Immature natural killer cell (primary cell): ENCODE measurements at regions not wholly inside any gene's neighbourhood (a gene's known extent, or its start where the extent isn't known, plus 50 kb on each side); places are given as distances from the start of the nearest gene placed in this dataset.
"Not testable (repeated sequence)": the region's sequence is repeated elsewhere in the genome, so short reads cannot be mapped to it uniquely, and the experiment has no call there.

Experiments
- DNase-seq, 3 donors: peaks; one replicate each; pipeline ENCODE4 v3.0.0; 2022; ENCODE audit warnings: mixed read lengths in 1 of 3
- H3K27ac Mint-ChIP-seq, 6 donors: one replicate each; pipeline ENCODE4 v1.8.0; 2020; ENCODE audit warnings: mixed read lengths in 6 of 6, mild to moderate bottlenecking in 5 of 6, inconsistent platforms in 4 of 6, moderate library complexity in 3 of 6
- H3K27me3 Mint-ChIP-seq, 3 donors: one replicate each; pipeline ENCODE4 v1.8.0; 2020 to 2021; ENCODE audit warnings: low read depth in 3 of 3, mild to moderate bottlenecking in 3 of 3, mixed read lengths in 3 of 3, moderate library complexity in 3 of 3, inconsistent platforms in 1 of 3
- H3K36me3 Mint-ChIP-seq, 3 donors: one replicate each; pipeline ENCODE4 v1.8.0; 2020; ENCODE audit warnings: mixed read lengths in 3 of 3, inconsistent platforms in 2 of 3, mild to moderate bottlenecking in 2 of 3
- H3K4me1 Mint-ChIP-seq, 2 donors: one replicate each; pipeline ENCODE4 v1.8.0; 2020; ENCODE audit warnings: inconsistent platforms in 2 of 2, mild to moderate bottlenecking in 2 of 2, mixed read lengths in 2 of 2, moderate library complexity in 1 of 2
- H3K4me3 Mint-ChIP-seq, 5 donors: one replicate each; pipeline ENCODE4 v1.8.0; 2020; ENCODE audit warnings: mild to moderate bottlenecking in 5 of 5, mixed read lengths in 5 of 5, inconsistent platforms in 3 of 5, moderate library complexity in 3 of 5
- H3K9me3 Mint-ChIP-seq, 6 donors: one replicate each; pipeline ENCODE4 v1.8.0; 2020; ENCODE audit warnings: mild to moderate bottlenecking in 6 of 6, mixed read lengths in 6 of 6, inconsistent platforms in 4 of 6, moderate library complexity in 3 of 6

DNA sequence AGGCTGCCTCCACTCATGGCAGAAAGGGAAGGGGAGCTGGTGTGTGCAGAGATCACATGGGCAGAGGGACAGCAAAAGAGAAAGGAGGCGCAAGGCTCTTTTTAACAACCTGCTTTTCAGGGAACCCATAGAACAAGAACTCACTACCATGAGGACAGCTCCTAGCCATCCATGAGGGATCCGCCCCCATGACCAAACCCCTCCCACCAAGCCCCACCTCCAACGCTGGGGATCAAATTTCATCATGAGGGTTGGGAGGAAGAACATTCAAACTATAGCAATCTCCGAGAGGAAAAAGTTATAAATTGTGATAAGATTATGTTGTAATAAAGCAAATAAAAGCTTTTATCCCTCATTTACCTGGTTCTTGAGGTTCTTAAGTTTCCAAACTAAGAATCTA, 84.7 kb upstream of the LMCD1 start:
- Mint-ChIP-seq H3K4me3 (peak overlapping the region in 2 of 5 donors; percentile 54 to 64), H3K36me3 (peaks cover 0 to 3% (median 0%) of the 10 kb centered on the region in 3 donors), H3K27me3 (peaks cover 1 to 4% (median 2%) of the 10 kb centered on the region in 3 donors), H3K4me1 (peaks cover 9 to 12% of the 10 kb centered on the region in 2 donors), H3K9me3 (no peaks in the 10 kb centered on the region), H3K27ac (peak overlapping the region in 4 of 6 donors; percentile 42 to 48 (median 46))
- DNase-seq, result no peak

GRCh38 chr3:8420612-8421011, 81.0 kb upstream of the LMCD1 start:
- H3K36me3 Mint-ChIP-seq, result no peaks in the 10 kb centered on the region
- H3K4me3 Mint-ChIP-seq, result no peak overlapping the region
- H3K4me1 Mint-ChIP-seq, result peaks cover 9 to 12% of the 10 kb centered on the region in 2 donors
- H3K27ac Mint-ChIP-seq, result no peak overlapping the region
- H3K9me3 Mint-ChIP-seq, result no peaks in the 10 kb centered on the region
- peaks cover 0 to 7% (median 3%) of the 10 kb centered on the region in 3 donors for H3K27me3 Mint-ChIP-seq
- no peak for DNase-seq

- peak in 1 of 3 donors; percentile 6 for DNase-seq
- no peak overlapping the region for H3K4me3 Mint-ChIP-seq
- H3K27me3 Mint-ChIP-seq, result peaks cover 0 to 7% (median 3%) of the 10 kb centered on the region in 3 donors
- H3K36me3 Mint-ChIP-seq, result no peaks in the 10 kb centered on the region
- H3K4me1 Mint-ChIP-seq, result peaks cover 9 to 12% of the 10 kb centered on the region in 2 donors
- peak overlapping the region in 1 of 6 donors; percentile 32 for H3K27ac Mint-ChIP-seq
- no peaks in the 10 kb centered on the region for H3K9me3 Mint-ChIP-seq
Observed at GRCh38 chr3:8421267-8421666, 80.4 kb upstream of the LMCD1 start.

GRCh38 chr3:8421711-8422110, 79.9 kb upstream of the LMCD1 start:
- Mint-ChIP-seq H3K27me3 (peaks cover 0 to 7% (median 3%) of the 10 kb centered on the region in 3 donors), H3K4me1 (peaks cover 7 to 9% of the 10 kb centered on the region in 2 donors), H3K36me3 (no peaks in the 10 kb centered on the region), H3K27ac (no peak overlapping the region), H3K9me3 (no peaks in the 10 kb centered on the region), H3K4me3 (no peak overlapping the region)
- DNase-seq, result no peak

DNA sequence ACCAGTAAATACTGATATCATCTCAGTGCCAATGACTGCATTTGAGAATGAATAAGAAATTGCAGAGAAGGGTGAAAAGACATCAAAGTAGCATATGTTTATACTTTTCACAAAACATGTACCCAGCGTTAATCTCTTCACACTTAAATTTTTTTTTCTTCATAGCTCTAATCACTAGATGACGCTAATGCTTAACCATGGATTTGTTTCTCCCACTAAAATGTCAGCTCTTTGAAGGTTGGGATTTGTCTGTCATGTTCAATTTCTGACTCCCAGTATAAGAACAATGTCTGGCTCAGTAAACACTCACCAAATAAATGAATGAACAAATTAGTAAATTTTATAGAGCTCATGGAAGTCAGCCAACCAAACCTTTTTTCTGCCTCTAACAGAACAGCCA, 78.3 kb upstream of the LMCD1 start:
- no peaks in the 10 kb centered on the region for H3K9me3 Mint-ChIP-seq
- peaks cover 0 to 7% (median 3%) of the 10 kb centered on the region in 3 donors for H3K27me3 Mint-ChIP-seq
- H3K4me3 Mint-ChIP-seq, result no peak overlapping the region
- H3K4me1 Mint-ChIP-seq, result no peaks in the 10 kb centered on the region
- no peak for DNase-seq
- no peaks in the 10 kb centered on the region for H3K36me3 Mint-ChIP-seq
- H3K27ac Mint-ChIP-seq, result no peak overlapping the region

GRCh38 chr3:8424281-8424680, 77.3 kb upstream of the LMCD1 start:
- H3K4me3 Mint-ChIP-seq, result no peak overlapping the region
- peaks cover 0 to 9% (median 3%) of the 10 kb centered on the region in 3 donors for H3K27me3 Mint-ChIP-seq
- no peaks in the 10 kb centered on the region for H3K9me3 Mint-ChIP-seq
- DNase-seq, result no peak
- H3K27ac Mint-ChIP-seq, result no peak overlapping the region
- no peaks in the 10 kb centered on the region for H3K36me3 Mint-ChIP-seq
- no peaks in the 10 kb centered on the region for H3K4me1 Mint-ChIP-seq

- Mint-ChIP-seq H3K9me3 (no peaks in the 10 kb centered on the region), H3K4me1 (no peaks in the 10 kb centered on the region), H3K27ac (no peak overlapping the region), H3K4me3 (no peak overlapping the region), H3K27me3 (no peaks in the 10 kb centered on the region), H3K36me3 (peaks cover 0 to 5% (median 0%) of the 10 kb centered on the region in 3 donors)
- no peak for DNase-seq
Observed at GRCh38 chr3:8436661-8437287, 64.8 kb upstream of the LMCD1 start.

GRCh38 chr3:8438507-8439079, 63.0 kb upstream of the LMCD1 start:
- Mint-ChIP-seq H3K9me3 (no peaks in the 10 kb centered on the region), H3K36me3 (peaks cover 0 to 5% (median 0%) of the 10 kb centered on the region in 3 donors), H3K4me1 (no peaks in the 10 kb centered on the region), H3K27ac (no peak overlapping the region), H3K4me3 (no peak overlapping the region), H3K27me3 (no peaks in the 10 kb centered on the region)
- DNase-seq, result no peak

DNA sequence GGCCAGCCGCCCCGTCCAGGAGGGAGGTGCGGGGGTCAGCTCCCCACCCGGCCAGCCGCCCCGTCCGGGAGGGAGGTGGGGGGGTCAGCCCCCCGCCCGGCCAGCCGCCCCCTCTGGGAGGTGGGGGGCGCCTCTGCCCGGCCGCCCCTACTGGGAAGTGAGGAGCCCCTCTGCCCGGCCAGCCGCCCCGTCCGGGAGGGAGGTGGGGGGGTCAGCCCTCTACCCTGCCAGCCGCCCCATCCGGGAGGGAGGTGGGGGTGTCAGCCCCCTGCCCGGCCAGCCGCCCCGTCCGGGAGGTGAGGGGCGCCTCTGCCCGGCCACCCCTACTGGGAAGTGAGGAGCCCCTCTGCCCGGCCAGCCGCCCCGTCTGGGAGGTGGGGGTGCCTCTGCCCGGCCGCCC, 61.5 kb upstream of the LMCD1 start:
- not testable (repeated sequence) for H3K27me3 Mint-ChIP-seq, H3K27ac Mint-ChIP-seq, H3K4me1 Mint-ChIP-seq, DNase-seq, H3K9me3 Mint-ChIP-seq, H3K4me3 Mint-ChIP-seq, H3K36me3 Mint-ChIP-seq

DNA sequence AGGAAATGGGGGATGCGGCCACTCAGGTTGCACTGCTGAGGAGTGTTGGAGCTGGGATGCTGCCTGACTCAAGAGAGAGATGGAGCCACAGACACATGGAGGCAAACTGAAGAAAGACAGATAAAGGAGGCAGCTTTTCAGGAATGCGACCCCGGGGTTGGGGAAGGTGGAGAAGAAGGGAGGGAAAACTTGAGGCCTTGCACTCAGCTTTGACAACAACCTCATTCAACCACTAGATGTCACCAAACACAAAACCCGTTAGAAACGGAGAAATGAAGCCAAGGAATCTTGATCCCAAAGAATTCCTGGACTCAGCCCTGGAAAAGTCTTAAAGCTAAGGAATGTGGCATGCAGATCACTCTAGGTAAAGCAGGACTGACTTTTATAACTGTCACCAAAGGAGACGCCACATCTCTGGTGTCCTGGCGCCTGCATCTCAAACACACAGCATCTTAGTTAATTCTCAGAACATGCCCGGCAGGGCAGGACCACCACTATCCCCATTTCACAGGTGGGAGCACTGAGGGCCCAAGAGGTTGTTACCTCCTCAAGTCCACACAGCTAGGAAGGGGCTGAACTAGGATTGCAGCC, 59.6 kb upstream of the LMCD1 start:
- H3K9me3 Mint-ChIP-seq, result no peaks in the 10 kb centered on the region
- H3K27ac Mint-ChIP-seq, result no peak overlapping the region
- no peaks in the 10 kb centered on the region for H3K4me1 Mint-ChIP-seq
- DNase-seq, result no peak
- peaks cover 0 to 5% (median 0%) of the 10 kb centered on the region in 3 donors for H3K36me3 Mint-ChIP-seq
- H3K27me3 Mint-ChIP-seq, result peaks cover 0 to 2% (median 0%) of the 10 kb centered on the region in 3 donors
- H3K4me3 Mint-ChIP-seq, result no peak overlapping the region

DNA sequence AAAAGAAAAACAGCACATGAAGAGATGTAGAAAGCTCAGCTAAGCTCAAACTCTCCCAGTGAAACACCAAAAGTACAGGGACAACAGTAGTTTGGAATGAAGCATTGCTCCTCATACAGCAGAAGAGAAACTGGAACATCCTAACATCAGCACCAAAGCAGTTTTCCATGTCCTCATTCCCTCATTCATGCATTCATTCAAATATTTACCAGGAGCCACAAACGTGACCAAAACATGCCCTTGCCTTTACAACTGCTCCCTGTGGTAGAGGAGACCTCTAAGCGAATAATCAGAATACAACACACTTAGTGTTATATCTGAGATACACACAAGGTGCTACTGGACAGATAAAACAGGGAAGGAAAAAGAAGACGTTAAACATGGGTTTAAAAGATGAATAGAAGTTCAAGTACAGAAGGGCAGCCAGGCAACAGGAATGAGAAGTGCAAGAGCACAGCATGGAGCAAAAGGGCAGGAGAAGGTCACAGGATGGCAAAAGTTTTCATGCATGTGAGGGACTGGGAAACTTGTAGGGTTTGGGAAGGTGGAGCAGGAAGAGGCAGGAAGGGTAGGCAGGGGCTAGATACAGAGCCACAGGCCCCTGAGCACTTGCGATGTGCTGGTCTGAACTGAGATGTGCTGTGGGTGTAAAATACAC, 58.5 kb upstream of the LMCD1 start:
- no peaks in the 10 kb centered on the region for H3K4me1 Mint-ChIP-seq
- H3K27me3 Mint-ChIP-seq, result peaks cover 0 to 2% (median 0%) of the 10 kb centered on the region in 3 donors
- no peak overlapping the region for H3K27ac Mint-ChIP-seq

GRCh38 chr3:8443829-8444791, 57.5 kb upstream of the LMCD1 start:
- Mint-ChIP-seq H3K27me3 (peaks cover 0 to 2% (median 0%) of the 10 kb centered on the region in 3 donors), H3K4me1 (no peaks in the 10 kb centered on the region), H3K27ac (no peak overlapping the region), H3K4me3 (no peak overlapping the region), H3K36me3 (no peaks in the 10 kb centered on the region), H3K9me3 (no peaks in the 10 kb centered on the region)
- DNase-seq, result no peak

More for the DNA sequence above, 58.5 kb upstream of the LMCD1 start:
- H3K4me3 Mint-ChIP-seq, result no peak overlapping the region
- no peaks in the 10 kb centered on the region for H3K9me3 Mint-ChIP-seq
- no peak for DNase-seq
- H3K36me3 Mint-ChIP-seq, result peaks cover 0 to 4% (median 0%) of the 10 kb centered on the region in 3 donors

DNA sequence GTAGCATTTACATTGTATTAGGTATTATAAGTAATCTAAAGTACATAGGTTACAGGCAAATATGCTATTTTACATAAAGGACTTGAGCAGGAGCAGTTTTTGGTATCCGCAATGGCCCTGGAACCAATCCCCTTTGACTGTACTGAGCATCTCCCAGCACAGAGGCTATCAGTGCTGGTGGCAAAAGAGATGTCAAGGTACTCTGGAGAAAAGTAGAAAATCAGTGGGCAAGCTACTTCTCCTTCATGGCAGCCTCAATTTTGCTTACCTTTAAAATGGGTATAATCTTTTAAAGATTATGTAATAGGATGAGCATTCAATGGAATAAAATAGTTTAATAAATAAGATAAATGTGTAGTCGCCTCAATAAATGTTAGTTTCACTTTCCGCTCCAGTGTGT, 56.7 kb upstream of the LMCD1 start:
- H3K9me3 Mint-ChIP-seq, result no peaks in the 10 kb centered on the region
- H3K4me1 Mint-ChIP-seq, result no peaks in the 10 kb centered on the region
- H3K4me3 Mint-ChIP-seq, result no peak overlapping the region
- H3K27me3 Mint-ChIP-seq, result peaks cover 0 to 2% (median 0%) of the 10 kb centered on the region in 3 donors
- H3K27ac Mint-ChIP-seq, result no peak overlapping the region
- H3K36me3 Mint-ChIP-seq, result no peaks in the 10 kb centered on the region
- DNase-seq, result no peak
